Lower leg skin (tissue), 4 donors: ENCODE measurements at regions not wholly inside any gene's neighbourhood (a gene's known extent, or its start where the extent isn't known, plus 50 kb on each side); places are given as distances from the start of the nearest gene placed in this dataset.

ENCODE experiments used
- DNase-seq, 2 donors: peaks; one replicate each; pipeline ENCODE4 v3.0.0-alpha.2; 2019; ENCODE audit warnings: low spot score in 2 of 2
- H3K4me3 ChIP-seq: fragments of 200-600 bp; sonication (generic); 2 replicates; pipeline ENCODE4 v1.5.1; 2017; ENCODE audit warnings: mild to moderate bottlenecking, low read depth; ENCODE audit not compliant: poor library complexity, severe bottlenecking
- POLR2A ChIP-seq, 2 donors: fragments of 450-650 bp; IDR thresholded peaks; one replicate each; pipeline ENCODE4 v1.6.1; 2016 to 2017; ENCODE audit warnings: antibody characterized with exemption in 2 of 2, mild to moderate bottlenecking in 1 of 2, moderate library complexity in 1 of 2
- WGBS, 2 donors: methylation state at CpG; one replicate each; pipeline ENCODE4 v1.1.5; 2018; 5-methylcytosine and 5-hydroxymethylcytosine counted together
- intact Hi-C: fragments of 100-400 bp; cut with DNase I; formaldehyde crosslinking; loops from one replicate; pipeline ENCODE4 v1.15.0; 2023; ENCODE audit warnings: low total_unique reads
- TF ChIP-seq, protein P1 (sequence below), 3 donors: fragments of 450-650 bp; IDR thresholded peaks; one replicate each; pipeline ENCODE4 v1.5.1; 2016; ENCODE audit warnings: antibody characterized with exemption in 3 of 3, mild to moderate bottlenecking in 3 of 3, moderate library complexity in 2 of 3

DNA sequence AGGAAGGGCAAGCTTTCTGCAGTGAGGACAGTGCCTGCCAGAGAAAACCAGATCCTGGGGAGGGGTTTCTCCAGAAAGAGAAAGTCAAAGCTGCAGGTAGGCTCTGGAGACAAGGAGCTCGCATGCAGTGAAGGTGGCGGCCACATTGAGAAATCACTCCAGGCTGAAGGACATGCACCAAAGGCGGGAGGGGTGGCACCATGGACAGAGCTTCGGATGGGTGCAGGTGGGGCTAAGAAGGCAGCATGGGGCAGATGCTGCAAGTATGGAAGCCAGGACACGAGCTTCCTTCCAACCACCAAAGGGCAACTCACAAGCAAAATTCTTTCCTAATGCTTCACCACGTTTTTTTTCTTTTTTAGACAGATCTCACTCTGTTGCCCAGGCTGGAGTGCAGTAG is 104.4 kb upstream of the SLC35G4 start:
- WGBS, 2 donors: 79 to 81% methylated on average over 6 of the region's 6 CpGs
- no peak for DNase-seq
- H3K4me3 ChIP-seq: no peak overlapping the region
- TF ChIP-seq, protein P1, sequence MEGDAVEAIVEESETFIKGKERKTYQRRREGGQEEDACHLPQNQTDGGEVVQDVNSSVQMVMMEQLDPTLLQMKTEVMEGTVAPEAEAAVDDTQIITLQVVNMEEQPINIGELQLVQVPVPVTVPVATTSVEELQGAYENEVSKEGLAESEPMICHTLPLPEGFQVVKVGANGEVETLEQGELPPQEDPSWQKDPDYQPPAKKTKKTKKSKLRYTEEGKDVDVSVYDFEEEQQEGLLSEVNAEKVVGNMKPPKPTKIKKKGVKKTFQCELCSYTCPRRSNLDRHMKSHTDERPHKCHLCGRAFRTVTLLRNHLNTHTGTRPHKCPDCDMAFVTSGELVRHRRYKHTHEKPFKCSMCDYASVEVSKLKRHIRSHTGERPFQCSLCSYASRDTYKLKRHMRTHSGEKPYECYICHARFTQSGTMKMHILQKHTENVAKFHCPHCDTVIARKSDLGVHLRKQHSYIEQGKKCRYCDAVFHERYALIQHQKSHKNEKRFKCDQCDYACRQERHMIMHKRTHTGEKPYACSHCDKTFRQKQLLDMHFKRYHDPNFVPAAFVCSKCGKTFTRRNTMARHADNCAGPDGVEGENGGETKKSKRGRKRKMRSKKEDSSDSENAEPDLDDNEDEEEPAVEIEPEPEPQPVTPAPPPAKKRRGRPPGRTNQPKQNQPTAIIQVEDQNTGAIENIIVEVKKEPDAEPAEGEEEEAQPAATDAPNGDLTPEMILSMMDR (IDR thresholded peaks at IDR 0.05): no peak
- no peak for TF ChIP-seq POLR2A (IDR thresholded peaks at IDR 0.05)
- intact Hi-C loops: no loop called here

DNA sequence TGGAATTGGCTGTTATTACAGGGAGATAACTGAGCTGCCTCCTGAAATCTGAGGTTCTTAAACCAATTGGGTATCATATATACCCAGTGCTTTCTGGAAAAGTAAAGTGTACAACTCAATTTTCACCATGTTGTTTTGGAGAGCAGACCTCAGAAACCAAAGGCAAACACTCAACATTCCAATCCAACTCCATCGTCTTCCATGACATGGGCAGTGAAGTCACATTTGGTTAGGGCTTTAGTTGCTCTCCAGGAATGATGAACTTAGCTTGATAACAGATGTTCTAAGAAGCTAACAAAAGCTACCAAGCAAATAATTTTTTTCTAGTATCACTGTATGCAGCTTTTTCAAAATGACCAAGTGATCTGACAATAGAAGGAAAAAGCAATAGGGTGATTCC is 107.0 kb upstream of the SLC35G4 start:
- no peak for DNase-seq
- no peak overlapping the region for H3K4me3 ChIP-seq
- TF ChIP-seq, protein P1 (IDR thresholded peaks at IDR 0.05): no peak
- WGBS, 2 donors: 68 to 88% methylated on average over 1 of the region's 1 CpG
- intact Hi-C loops: no loop called here

DNA sequence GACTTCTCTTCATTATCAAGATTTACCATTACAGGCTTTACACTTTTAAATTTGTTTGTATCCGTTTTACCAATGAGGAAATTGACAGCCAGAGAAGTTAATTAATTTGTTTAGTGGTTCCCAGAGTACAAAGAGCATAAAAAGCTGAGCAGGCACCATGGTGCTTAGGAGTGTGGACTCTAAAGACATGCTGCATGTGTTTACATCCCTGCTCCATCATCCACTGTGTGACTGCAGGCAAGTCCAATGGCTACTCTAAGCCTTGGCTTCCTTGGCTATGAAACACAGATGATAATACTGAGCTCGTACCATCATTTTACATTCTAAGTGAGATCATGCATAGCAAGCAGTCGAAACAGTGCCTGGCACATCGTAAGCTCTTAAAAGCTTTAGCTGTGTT is 108.0 kb upstream of the SLC35G4 start:
- H3K4me3 ChIP-seq: no peak overlapping the region
- TF ChIP-seq, protein P1 (IDR thresholded peaks at IDR 0.05): no peak
- TF ChIP-seq POLR2A (IDR thresholded peaks at IDR 0.05): no peak
- intact Hi-C loops: no loop called here
- DNase-seq: no peak
- 74 to 84% methylated on average over 4 of the region's 4 CpGs for WGBS, 2 donors

DNA sequence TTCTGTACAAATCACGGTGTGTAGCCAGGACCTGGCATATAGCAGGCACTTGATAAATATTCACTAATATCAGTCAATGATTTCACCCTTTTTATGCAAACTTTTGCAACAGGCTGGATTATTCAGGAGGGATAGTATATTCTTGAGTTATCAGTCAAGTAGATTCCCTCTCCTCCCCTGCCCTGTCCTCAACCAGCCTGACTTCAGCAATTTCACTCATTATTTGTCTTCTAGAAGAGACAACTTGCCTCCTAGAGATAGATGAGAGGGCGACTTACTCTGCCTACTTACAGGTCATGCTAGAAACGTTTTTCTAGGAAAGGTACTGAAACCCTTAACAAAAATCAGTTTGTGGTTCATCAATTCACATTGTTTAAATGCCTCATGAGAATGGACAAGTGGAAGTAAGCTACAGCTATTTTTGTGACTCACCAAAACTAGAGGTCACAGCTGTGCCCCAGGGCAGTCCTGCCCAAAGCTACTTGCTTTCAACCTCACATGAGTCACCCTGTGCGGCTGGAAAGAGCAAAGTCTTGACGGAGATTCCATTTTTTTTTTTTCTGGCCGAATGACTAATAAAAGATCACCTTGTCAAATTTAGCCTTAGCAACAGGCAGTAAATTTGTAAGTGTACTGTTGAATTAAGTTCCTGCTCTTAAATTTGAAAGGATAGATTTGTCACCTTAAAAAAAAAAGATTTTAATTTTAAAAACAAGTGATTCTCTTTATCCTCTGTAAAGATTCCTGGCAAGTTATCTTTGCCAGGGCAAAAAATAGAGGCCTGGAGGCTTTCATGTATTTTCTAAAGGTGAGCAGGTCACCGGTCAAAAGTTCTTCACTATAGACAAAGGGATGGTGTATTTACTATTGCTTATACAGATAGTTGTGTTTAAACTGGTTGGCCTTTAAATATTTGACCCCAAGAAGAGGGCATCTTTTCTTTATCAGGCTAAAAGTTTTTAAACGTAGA is 109.0 kb upstream of the SLC35G4 start:
- no peak overlapping the region for H3K4me3 ChIP-seq
- DNase-seq: no peak
- TF ChIP-seq POLR2A (IDR thresholded peaks at IDR 0.05): no peak
- TF ChIP-seq, protein P1 (IDR thresholded peaks at IDR 0.05): no peak
- intact Hi-C loops: no loop called here
- WGBS, 2 donors: 56 to 65% methylated on average over 8 of the region's 8 CpGs

DNA sequence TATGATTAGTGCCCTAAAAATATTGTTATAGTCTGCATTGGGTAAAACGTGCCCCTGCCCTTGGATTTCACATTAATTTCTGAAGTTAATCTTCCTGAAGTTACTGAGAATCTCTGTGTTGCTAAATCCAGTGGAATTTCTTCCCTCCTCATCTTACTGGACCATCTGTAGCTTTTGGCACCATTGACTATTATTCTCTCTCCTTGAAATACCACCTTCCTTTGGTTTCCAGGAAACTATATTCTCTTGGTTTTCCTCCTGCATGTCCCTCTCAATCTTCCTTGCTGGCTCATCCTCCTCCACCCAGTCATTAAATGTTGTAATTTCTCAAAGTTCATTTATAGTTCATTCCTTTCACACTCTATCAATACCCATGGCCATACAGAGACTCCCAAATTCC is 110.6 kb upstream of the SLC35G4 start:
- no peak for TF ChIP-seq POLR2A (IDR thresholded peaks at IDR 0.05)
- TF ChIP-seq, protein P1 (IDR thresholded peaks at IDR 0.05): no peak
- H3K4me3 ChIP-seq: no peak overlapping the region
- 77 to 79% methylated on average over 1 of the region's 1 CpG for WGBS, 2 donors
- no peak for DNase-seq
- intact Hi-C loops: no loop called here
